GM23248 (cell line): ENCODE measurements at regions not wholly inside any gene's neighbourhood (a gene's known extent, or its start where the extent isn't known, plus 50 kb on each side); places are given as distances from the start of the nearest gene placed in this dataset.

Source experiments
- DNase-seq: peaks from one replicate; pipeline ENCODE4 v3.0.0-alpha.2; 2015
- H2AFZ ChIP-seq: fragments of 200-600 bp; sonication (generic); 2 replicates; pipeline ENCODE4 v1.6.1; 2016; ENCODE audit warnings: antibody characterized with exemption
- H3F3A ChIP-seq: fragments of 200-600 bp; sonication (generic); 2 replicates; pipeline ENCODE4 v1.6.1; 2016; ENCODE audit warnings: mild to moderate bottlenecking, antibody characterized with exemption, mixed run types; ENCODE audit not compliant: insufficient read depth
- H3K27ac ChIP-seq: fragments of 200-600 bp; sonication (generic); 2 replicates; pipeline ENCODE4 v1.5.1; 2016; ENCODE audit warnings: mild to moderate bottlenecking
- H3K27me3 ChIP-seq: fragments of 200-600 bp; sonication (generic); replicated peaks from 2 replicates; pipeline ENCODE4 v1.6.1; 2016; ENCODE audit warnings: mild to moderate bottlenecking; ENCODE audit not compliant: insufficient read depth
- H3K36me3 ChIP-seq: fragments of 200-600 bp; sonication (generic); 2 replicates; pipeline ENCODE4 v1.6.1; 2016; ENCODE audit warnings: low read depth, mild to moderate bottlenecking
- H3K4me1 ChIP-seq: fragments of 200-600 bp; sonication (generic); 2 replicates; pipeline ENCODE4 v1.6.1; 2016; ENCODE audit warnings: mild to moderate bottlenecking; ENCODE audit not compliant: insufficient read depth
- H3K4me2 ChIP-seq: fragments of 200-600 bp; sonication (generic); one replicate; pipeline ENCODE4 v1.6.1; 2016; ENCODE audit warnings: mild to moderate bottlenecking; ENCODE audit not compliant: unreplicated experiment
- H3K4me3 ChIP-seq: fragments of 200-600 bp; sonication (generic); 2 replicates; pipeline ENCODE4 v1.5.1; 2016; ENCODE audit warnings: mild to moderate bottlenecking
- H3K79me2 ChIP-seq: fragments of 200-600 bp; sonication (generic); 2 replicates; pipeline ENCODE4 v1.6.1; 2016; ENCODE audit warnings: mild to moderate bottlenecking; ENCODE audit not compliant: insufficient read depth
- H3K9ac ChIP-seq: fragments of 200-600 bp; sonication (generic); 2 replicates; pipeline ENCODE4 v1.6.1; 2016; ENCODE audit warnings: mild to moderate bottlenecking
- H3K9me2 ChIP-seq: fragments of 200-600 bp; sonication (generic); 2 replicates; pipeline ENCODE4 v1.6.1; 2016; ENCODE audit warnings: mixed run types, mild to moderate bottlenecking, moderate library complexity; ENCODE audit not compliant: insufficient read depth
- H3K9me3 ChIP-seq: fragments of 200-600 bp; sonication (generic); one replicate; pipeline ENCODE4 v1.6.1; 2017; ENCODE audit warnings: low read depth
- H4K20me1 ChIP-seq: fragments of 200-600 bp; sonication (generic); 2 replicates; pipeline ENCODE4 v1.6.0; 2016; ENCODE audit not compliant: insufficient read depth
- EZH2 ChIP-seq: fragments of 200-600 bp; sonication (generic); IDR thresholded peaks from 2 replicates; pipeline ENCODE4 v1.6.1; 2018; ENCODE audit warnings: antibody characterized with exemption, mild to moderate bottlenecking; ENCODE audit not compliant: insufficient read depth, poor library complexity, severe bottlenecking
- EZH2phosphoT487 ChIP-seq: fragments of 200-600 bp; sonication (generic); IDR thresholded peaks from 2 replicates; pipeline ENCODE4 v1.6.1; 2018; ENCODE audit warnings: antibody characterized with exemption, moderate library complexity, mild to moderate bottlenecking, low read depth; ENCODE audit not compliant: insufficient read depth
- WGBS, 2 experiments: methylation state at CpG; one replicate each; pipeline ENCODE4 v1.1.6; 2015 to 2017; ENCODE audit warnings: low lambda C conversion rate in 2 of 2, low coverage in 1 of 2; ENCODE audit errors: missing lambda C conversion rate in 2 of 2; 5-methylcytosine and 5-hydroxymethylcytosine counted together
- in situ Hi-C: fragments of 300-500 bp; cut with MboI; formaldehyde crosslinking; loops from 2 replicates; pipeline ENCODE4 v1.15.0; 2020

DNA sequence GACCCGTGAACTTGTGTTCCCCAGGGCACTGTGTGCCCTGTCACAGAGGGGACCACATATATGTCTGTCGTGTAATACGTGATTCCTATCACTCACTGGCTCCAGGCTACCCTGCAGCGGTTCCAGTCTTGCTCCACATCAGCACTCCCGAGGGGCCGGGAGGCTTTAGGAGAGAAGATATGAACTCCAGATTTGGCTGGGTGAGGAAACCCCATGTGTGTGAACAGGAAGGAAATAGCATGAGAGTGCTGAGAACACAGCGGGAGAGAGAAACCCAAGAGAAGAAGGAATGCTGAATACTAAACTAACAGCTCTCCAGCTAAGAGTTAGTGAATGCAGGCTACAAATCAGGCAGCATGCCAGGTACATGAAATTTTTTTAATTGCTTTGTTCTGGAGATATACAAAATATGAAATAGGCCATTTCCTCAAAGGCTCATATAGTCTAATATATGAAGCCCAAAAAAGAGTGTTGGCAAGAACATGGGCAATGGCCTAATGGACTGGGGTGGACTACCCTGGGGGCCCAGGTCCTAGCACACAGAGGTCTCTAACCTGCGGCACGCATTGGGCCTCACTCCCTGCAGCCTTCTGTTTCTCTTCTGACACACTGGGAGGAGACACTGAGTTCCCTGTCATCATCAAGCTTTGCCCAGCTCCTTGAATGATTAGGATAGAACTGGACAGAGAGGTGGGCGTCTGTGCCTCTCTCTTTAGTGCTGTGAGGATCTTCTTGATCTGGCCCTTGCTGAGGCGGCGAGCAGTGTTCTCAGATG is 372.8 kb upstream of the RAB6C start:
- Histone ChIP-seq H3K4me2 (no peak overlapping the region), H3K27me3 (no peaks in the 10 kb centered on the region), H3K4me3 (no peak overlapping the region), H3K9ac (no peak overlapping the region), H3K36me3 (no peaks in the 10 kb centered on the region), H3K9me3 (no peaks in the 10 kb centered on the region), H3K79me2 (no peaks in the 10 kb centered on the region), H3K9me2 (no peaks in the 10 kb centered on the region), H3K27ac (no peak overlapping the region), H4K20me1 (no peaks in the 10 kb centered on the region), H3K4me1 (no peaks in the 10 kb centered on the region), H2AFZ (no peak overlapping the region), H3F3A (no peaks in the 10 kb centered on the region)
- TF ChIP-seq EZH2phosphoT487 (no peak), EZH2 (no peak)
- WGBS, 2 experiments: 10 to 14% methylated on average over 12 of the region's 12 CpGs
- in situ Hi-C loops: no loop called here
- no peak for DNase-seq

GRCh38 chr2:129609224-129609623 is 370.2 kb upstream of the RAB6C start:
- WGBS, 2 experiments: 36 to 37% methylated on average over 3 of the region's 3 CpGs
- Histone ChIP-seq H3K4me3 (no peak overlapping the region), H3K27ac (no peak overlapping the region), H3K79me2 (no peaks in the 10 kb centered on the region), H3F3A (no peaks in the 10 kb centered on the region), H3K4me2 (no peak overlapping the region), H4K20me1 (no peaks in the 10 kb centered on the region), H3K36me3 (no peaks in the 10 kb centered on the region), H2AFZ (no peak overlapping the region), H3K4me1 (no peaks in the 10 kb centered on the region), H3K27me3 (no peaks in the 10 kb centered on the region), H3K9me3 (no peaks in the 10 kb centered on the region), H3K9ac (no peak overlapping the region), H3K9me2 (no peaks in the 10 kb centered on the region)
- TF ChIP-seq EZH2phosphoT487: no peak
- no peak for DNase-seq
- in situ Hi-C loops: no loop called here

DNA sequence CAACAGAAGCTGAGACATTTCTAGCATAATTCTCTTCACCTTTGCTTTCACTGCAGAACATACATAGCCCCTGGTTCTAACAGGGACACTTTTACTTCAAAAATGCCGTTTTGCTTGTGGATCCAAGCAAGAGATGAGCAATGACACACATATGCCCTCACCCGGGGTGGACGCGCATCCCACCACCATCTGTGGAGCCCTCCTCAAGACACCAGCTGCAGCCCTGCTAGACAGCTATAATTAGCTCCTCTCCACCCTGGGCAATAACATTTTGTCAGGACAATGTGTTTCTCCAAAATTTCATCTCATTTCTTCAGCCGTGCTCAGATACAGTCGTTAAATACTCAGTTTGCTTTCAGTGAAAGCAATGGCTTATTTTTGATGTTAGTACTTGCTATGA is 368.7 kb upstream of the RAB6C start:
- Histone ChIP-seq H3K4me1 (no peaks in the 10 kb centered on the region), H4K20me1 (no peaks in the 10 kb centered on the region), H3K36me3 (no peaks in the 10 kb centered on the region), H3K27me3 (no peaks in the 10 kb centered on the region), H2AFZ (no peak overlapping the region), H3K79me2 (no peaks in the 10 kb centered on the region), H3K4me2 (no peak overlapping the region), H3K9ac (no peak overlapping the region), H3K9me3 (no peaks in the 10 kb centered on the region), H3F3A (no peaks in the 10 kb centered on the region), H3K4me3 (no peak overlapping the region), H3K27ac (no peak overlapping the region), H3K9me2 (no peaks in the 10 kb centered on the region)
- no peak for DNase-seq
- in situ Hi-C loops: no loop called here
- 0 to 8% methylated on average over 6 of the region's 6 CpGs for WGBS, 2 experiments
- TF ChIP-seq EZH2phosphoT487: no peak
- no peak for TF ChIP-seq EZH2

DNA sequence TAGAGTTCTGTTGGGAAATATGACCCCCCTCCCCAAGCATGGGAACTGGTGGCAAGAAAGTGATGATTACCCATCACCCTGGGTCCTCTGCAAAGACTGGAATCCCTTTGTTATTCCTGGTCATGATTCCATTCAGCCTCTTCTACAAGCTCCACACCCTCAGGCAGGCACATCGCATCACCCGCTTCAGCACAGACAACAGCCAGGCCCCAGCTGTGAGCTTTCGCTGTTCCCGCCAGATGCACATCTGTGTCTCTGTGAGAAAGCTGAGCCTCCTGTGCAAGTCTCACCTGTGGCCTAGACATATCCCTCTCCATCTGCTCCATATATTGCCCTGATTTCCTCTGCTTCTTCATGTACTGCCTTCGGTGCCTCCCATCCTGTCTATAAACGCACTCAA is 368.0 kb upstream of the RAB6C start:
- Histone ChIP-seq H3F3A (no peaks in the 10 kb centered on the region), H3K36me3 (no peaks in the 10 kb centered on the region), H3K9ac (no peak overlapping the region), H2AFZ (no peak overlapping the region), H3K4me1 (no peaks in the 10 kb centered on the region), H3K79me2 (no peaks in the 10 kb centered on the region), H3K4me2 (no peak overlapping the region), H3K27ac (no peak overlapping the region), H3K9me3 (no peaks in the 10 kb centered on the region), H3K4me3 (no peak overlapping the region), H4K20me1 (no peaks in the 10 kb centered on the region), H3K27me3 (no peaks in the 10 kb centered on the region), H3K9me2 (no peaks in the 10 kb centered on the region)
- DNase-seq: no peak
- in situ Hi-C loops: no loop called here
- 42 to 47% methylated on average over 6 of the region's 6 CpGs for WGBS, 2 experiments
- TF ChIP-seq EZH2 (no peak), EZH2phosphoT487 (no peak)
